Body of pancreas (tissue), 4 donors: ENCODE measurements at regions not wholly inside any gene's neighbourhood (a gene's known extent, or its start where the extent isn't known, plus 50 kb on each side); places are given as distances from the start of the nearest gene placed in this dataset.

ENCODE experiments used
- POLR2A ChIP-seq, 3 donors: fragments of 450-650 bp; IDR thresholded peaks; one replicate each; pipeline ENCODE4 v1.6.1; 2016; ENCODE audit warnings: antibody characterized with exemption in 3 of 3, mild to moderate bottlenecking in 2 of 3
- TF ChIP-seq, protein P1 (sequence below), 7 experiments: fragments of 450-650 bp in 4 of 7; fragments of 200-600 bp in 3 of 7; sonication (generic) in 3 of 7; IDR thresholded peaks; one replicate each; pipeline ENCODE4 v1.5.1; 2016 to 2019; ENCODE audit warnings: antibody characterized with exemption in 7 of 7

GRCh38 chr12:91250273-91250665 is 67.7 kb upstream of the DCN start:
- TF ChIP-seq, protein P1, sequence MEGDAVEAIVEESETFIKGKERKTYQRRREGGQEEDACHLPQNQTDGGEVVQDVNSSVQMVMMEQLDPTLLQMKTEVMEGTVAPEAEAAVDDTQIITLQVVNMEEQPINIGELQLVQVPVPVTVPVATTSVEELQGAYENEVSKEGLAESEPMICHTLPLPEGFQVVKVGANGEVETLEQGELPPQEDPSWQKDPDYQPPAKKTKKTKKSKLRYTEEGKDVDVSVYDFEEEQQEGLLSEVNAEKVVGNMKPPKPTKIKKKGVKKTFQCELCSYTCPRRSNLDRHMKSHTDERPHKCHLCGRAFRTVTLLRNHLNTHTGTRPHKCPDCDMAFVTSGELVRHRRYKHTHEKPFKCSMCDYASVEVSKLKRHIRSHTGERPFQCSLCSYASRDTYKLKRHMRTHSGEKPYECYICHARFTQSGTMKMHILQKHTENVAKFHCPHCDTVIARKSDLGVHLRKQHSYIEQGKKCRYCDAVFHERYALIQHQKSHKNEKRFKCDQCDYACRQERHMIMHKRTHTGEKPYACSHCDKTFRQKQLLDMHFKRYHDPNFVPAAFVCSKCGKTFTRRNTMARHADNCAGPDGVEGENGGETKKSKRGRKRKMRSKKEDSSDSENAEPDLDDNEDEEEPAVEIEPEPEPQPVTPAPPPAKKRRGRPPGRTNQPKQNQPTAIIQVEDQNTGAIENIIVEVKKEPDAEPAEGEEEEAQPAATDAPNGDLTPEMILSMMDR (IDR thresholded peaks at IDR 0.05), result no peak
- no peak for TF ChIP-seq POLR2A (IDR thresholded peaks at IDR 0.05)
